BJ (cell line): ENCODE measurements at regions not wholly inside any gene's neighbourhood (a gene's known extent, or its start where the extent isn't known, plus 50 kb on each side); places are given as distances from the start of the nearest gene placed in this dataset.

Experiments
- CTCF ChIA-PET: fragments of 350-600 bp; formaldehyde crosslinking; extraction: SDS; loops from one replicate; lab custom pipeline; 2021; ENCODE audit warnings: antibody characterized with exemption, inconsistent platforms; lab: Yijun Ruan, JAX
- POLR2A ChIA-PET: fragments of 300-600 bp; sonication (Branson Sonifier 250); formaldehyde crosslinking; extraction: SDS; loops from one replicate; lab custom pipeline; 2021; ENCODE audit warnings: antibody characterized with exemption; lab: Charles Lee
- DNase-seq: peaks from one replicate; pipeline ENCODE4 v3.0.0-alpha.2; 2011; ENCODE audit warnings: low read depth
- H3K27me3 ChIP-seq: 2 replicates; pipeline ENCODE4 v1.6.0; 2011; ENCODE audit warnings: low read length; ENCODE audit not compliant: control insufficient read depth, insufficient read depth
- H3K36me3 ChIP-seq: 2 replicates; pipeline ENCODE4 v1.5.1; 2011; ENCODE audit warnings: low read length; ENCODE audit not compliant: control insufficient read depth, insufficient read depth
- H3K4me3 ChIP-seq: 2 replicates; pipeline ENCODE4 v1.5.1; 2011; ENCODE audit warnings: low read depth, mild to moderate bottlenecking, control low read depth, low read length
- CTCF ChIP-seq: IDR thresholded peaks from 2 replicates; pipeline ENCODE4 v1.5.1; 2011; ENCODE audit warnings: low read depth, mild to moderate bottlenecking, control low read depth, inconsistent platforms, low read length, moderate library complexity; ENCODE audit not compliant: insufficient read depth

- POLR2A ChIA-PET: interaction anchor here (1.2 kb wide), 1 partner anchor 420 kb away, joined by 5 read pairs; no protein-coding TSS in a partner anchor
- CTCF ChIA-PET: interaction anchor here (1.0 to 6.2 kb wide), 7 partner anchors 9 to 699 kb away, joined by 3 to 49 read pairs (median 4); no protein-coding TSS in a partner anchor
- no peak overlapping the region for H3K4me3 ChIP-seq
- no peaks in the 10 kb centered on the region for H3K27me3 ChIP-seq
- DNase-seq: no peak
- TF ChIP-seq CTCF: no peak
- no peaks in the 10 kb centered on the region for H3K36me3 ChIP-seq
Observed at GRCh38 chr15:38695249-38696108, 130.9 kb upstream of the RASGRP1 start.

GRCh38 chr15:38696109-38696727 is 131.6 kb upstream of the RASGRP1 start:
- TF ChIP-seq CTCF: no peak
- Histone ChIP-seq H3K27me3 (no peaks in the 10 kb centered on the region), H3K4me3 (no peak overlapping the region), H3K36me3 (no peaks in the 10 kb centered on the region)
- ChIA-PET POLR2A (interaction anchor here (1.2 kb wide), 1 partner anchor 419 kb away, joined by 5 read pairs; no protein-coding TSS in a partner anchor), CTCF (interaction anchor here (1.0 to 6.2 kb wide), 10 partner anchors 9 to 700 kb away, joined by 3 to 49 read pairs (median 5); partner anchors contain the start of gene RASGRP1)
- DNase-seq: no peak

- ChIA-PET CTCF (interaction anchor here (1.0 to 6.2 kb wide), 8 partner anchors 10 to 256 kb away, joined by 3 to 49 read pairs (median 6); partner anchors contain the start of gene RASGRP1), POLR2A (no interaction called here)
- no peaks in the 10 kb centered on the region for H3K36me3 ChIP-seq
- no peak overlapping the region for H3K4me3 ChIP-seq
- H3K27me3 ChIP-seq: no peaks in the 10 kb centered on the region
- no peak for DNase-seq
- TF ChIP-seq CTCF: no peak
Observed at GRCh38 chr15:38696790-38697495, 132.3 kb upstream of the RASGRP1 start.

GRCh38 chr15:38698254-38698653 is 133.6 kb upstream of the RASGRP1 start:
- H3K27me3 ChIP-seq: no peaks in the 10 kb centered on the region
- no peak for DNase-seq
- H3K4me3 ChIP-seq: no peak overlapping the region
- no peaks in the 10 kb centered on the region for H3K36me3 ChIP-seq
- no peak for TF ChIP-seq CTCF
- POLR2A ChIA-PET: no interaction called here
- CTCF ChIA-PET: interaction anchor here (1.1 to 6.2 kb wide), 6 partner anchors 9 to 257 kb away, joined by 5 to 61 read pairs (median 16); partner anchors contain the start of gene FAM98B
